Suprapubic skin (tissue), 3 donors: ENCODE measurements at regions not wholly inside any gene's neighbourhood (a gene's known extent, or its start where the extent isn't known, plus 50 kb on each side); places are given as distances from the start of the nearest gene placed in this dataset.

Experiments
- POLR2AphosphoS5 ChIP-seq, 3 donors: sonication (generic); formaldehyde crosslinking; IDR thresholded peaks; one replicate each; pipeline ENCODE4 v1.6.1; 2017; ENCODE audit warnings: antibody characterized with exemption in 3 of 3
- TF ChIP-seq, protein P1 (sequence below), 2 donors: fragments of 200-600 bp in 1 of 2; fragments of 450-650 bp in 1 of 2; sonication (generic) in 1 of 2; IDR thresholded peaks; one replicate each; pipeline ENCODE4 v1.5.1; 2016 to 2019; ENCODE audit warnings: antibody characterized with exemption in 2 of 2, mild to moderate bottlenecking in 1 of 2, moderate library complexity in 1 of 2

DNA sequence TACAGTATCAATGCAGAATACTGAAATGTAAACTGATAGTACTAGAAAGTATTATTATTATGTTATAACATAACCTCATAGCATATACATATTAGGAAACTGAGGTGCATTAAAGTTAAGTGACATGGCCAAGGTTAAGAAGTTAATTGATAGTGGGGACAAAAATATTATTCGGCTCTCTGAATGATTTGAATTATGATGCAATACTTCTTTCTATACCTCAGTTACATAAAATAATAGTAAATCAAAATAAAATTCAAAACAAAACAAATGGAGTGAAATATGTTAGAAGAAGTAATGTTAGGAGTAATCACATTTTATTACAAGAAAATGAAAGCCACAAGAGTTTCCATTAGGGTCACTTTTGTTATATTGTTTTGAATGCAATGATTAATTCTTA, 455.2 kb downstream of the PLA2G4A start:
- no peak for TF ChIP-seq POLR2AphosphoS5 (IDR thresholded peaks at IDR 0.05)
- TF ChIP-seq, protein P1, sequence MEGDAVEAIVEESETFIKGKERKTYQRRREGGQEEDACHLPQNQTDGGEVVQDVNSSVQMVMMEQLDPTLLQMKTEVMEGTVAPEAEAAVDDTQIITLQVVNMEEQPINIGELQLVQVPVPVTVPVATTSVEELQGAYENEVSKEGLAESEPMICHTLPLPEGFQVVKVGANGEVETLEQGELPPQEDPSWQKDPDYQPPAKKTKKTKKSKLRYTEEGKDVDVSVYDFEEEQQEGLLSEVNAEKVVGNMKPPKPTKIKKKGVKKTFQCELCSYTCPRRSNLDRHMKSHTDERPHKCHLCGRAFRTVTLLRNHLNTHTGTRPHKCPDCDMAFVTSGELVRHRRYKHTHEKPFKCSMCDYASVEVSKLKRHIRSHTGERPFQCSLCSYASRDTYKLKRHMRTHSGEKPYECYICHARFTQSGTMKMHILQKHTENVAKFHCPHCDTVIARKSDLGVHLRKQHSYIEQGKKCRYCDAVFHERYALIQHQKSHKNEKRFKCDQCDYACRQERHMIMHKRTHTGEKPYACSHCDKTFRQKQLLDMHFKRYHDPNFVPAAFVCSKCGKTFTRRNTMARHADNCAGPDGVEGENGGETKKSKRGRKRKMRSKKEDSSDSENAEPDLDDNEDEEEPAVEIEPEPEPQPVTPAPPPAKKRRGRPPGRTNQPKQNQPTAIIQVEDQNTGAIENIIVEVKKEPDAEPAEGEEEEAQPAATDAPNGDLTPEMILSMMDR (IDR thresholded peaks at IDR 0.05) = no peak
